Uterus (tissue), 3 donors: ENCODE measurements at regions not wholly inside any gene's neighbourhood (a gene's known extent, or its start where the extent isn't known, plus 50 kb on each side); places are given as distances from the start of the nearest gene placed in this dataset.

ENCODE experiments used
- DNase-seq, 2 donors: peaks; one replicate each; pipeline ENCODE4 v3.0.0-alpha.2; 2019 to 2020
- H3K27ac ChIP-seq, 2 donors: fragments of 200-600 bp; sonication (generic); 1 replicate in 1 of 2; 2 replicates in 1 of 2; pipeline ENCODE4 v1.5.1; 2016 to 2018
- H3K27me3 ChIP-seq, 2 donors: fragments of 200-600 bp; sonication (generic); one replicate each; pipeline ENCODE4 v1.5.1; 2018 to 2019; ENCODE audit warnings: control low read depth in 1 of 2
- H3K36me3 ChIP-seq, 2 donors: fragments of 200-600 bp; sonication (generic); one replicate each; pipeline ENCODE4 v1.5.1; 2019; ENCODE audit warnings: control low read depth in 1 of 2
- H3K4me1 ChIP-seq, 2 donors: fragments of 200-600 bp; sonication (generic); one replicate each; pipeline ENCODE4 v1.5.1; 2018 to 2019; ENCODE audit warnings: control low read depth in 1 of 2
- H3K4me3 ChIP-seq, 2 donors: fragments of 200-600 bp; sonication (generic); 1 replicate in 1 of 2; 2 replicates in 1 of 2; pipeline ENCODE4 v1.5.1; 2018 to 2019; ENCODE audit warnings: mild to moderate bottlenecking in 1 of 2
- H3K9me3 ChIP-seq, 2 donors: fragments of 200-600 bp; sonication (generic); one replicate each; pipeline ENCODE4 v1.5.1; 2019; ENCODE audit warnings: control low read depth in 1 of 2
- POLR2A ChIP-seq, 2 donors: fragments of 450-650 bp; IDR thresholded peaks; one replicate each; pipeline ENCODE4 v1.6.1; 2016; ENCODE audit warnings: antibody characterized with exemption in 2 of 2, mild to moderate bottlenecking in 1 of 2, moderate library complexity in 1 of 2
- intact Hi-C: fragments of 100-400 bp; cut with DNase I; formaldehyde crosslinking; loops from one replicate; pipeline ENCODE4 v1.15.1; 2023; ENCODE audit warnings: low total_unique reads
- TF ChIP-seq, protein P1 (sequence below), 4 experiments: fragments of 200-600 bp in 2 of 4; fragments of 450-650 bp in 2 of 4; sonication (generic) in 2 of 4; IDR thresholded peaks; one replicate each; pipeline ENCODE4 v1.5.1; 2016 to 2019; ENCODE audit warnings: antibody characterized with exemption in 4 of 4, mild to moderate bottlenecking in 2 of 4, moderate library complexity in 1 of 4
- donor health status: DM: yes; HTN: yes; CAD: no.

DNA sequence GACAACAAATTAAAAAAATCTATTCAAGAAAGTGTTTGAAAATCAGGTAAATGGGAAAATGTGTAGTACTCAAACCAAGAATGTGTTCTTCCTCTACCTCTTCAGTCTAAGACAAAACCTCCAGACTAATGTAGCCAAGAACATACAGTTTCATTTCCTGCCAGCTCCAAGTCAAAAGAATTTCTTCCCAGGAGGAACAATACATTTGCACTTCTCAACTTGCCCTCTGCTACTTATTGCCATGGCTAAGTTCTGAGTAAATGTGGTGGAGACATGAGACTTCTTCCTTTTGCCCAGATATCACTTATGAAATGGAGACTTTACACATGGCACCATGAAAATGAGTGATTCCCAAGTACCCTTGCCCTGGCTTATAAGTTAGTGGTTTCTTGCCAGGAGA, 2112.2 kb upstream of the C9orf72 start:
- no peaks in the 10 kb centered on the region for H3K36me3 ChIP-seq
- no peaks in the 10 kb centered on the region for H3K9me3 ChIP-seq
- TF ChIP-seq, protein P1, sequence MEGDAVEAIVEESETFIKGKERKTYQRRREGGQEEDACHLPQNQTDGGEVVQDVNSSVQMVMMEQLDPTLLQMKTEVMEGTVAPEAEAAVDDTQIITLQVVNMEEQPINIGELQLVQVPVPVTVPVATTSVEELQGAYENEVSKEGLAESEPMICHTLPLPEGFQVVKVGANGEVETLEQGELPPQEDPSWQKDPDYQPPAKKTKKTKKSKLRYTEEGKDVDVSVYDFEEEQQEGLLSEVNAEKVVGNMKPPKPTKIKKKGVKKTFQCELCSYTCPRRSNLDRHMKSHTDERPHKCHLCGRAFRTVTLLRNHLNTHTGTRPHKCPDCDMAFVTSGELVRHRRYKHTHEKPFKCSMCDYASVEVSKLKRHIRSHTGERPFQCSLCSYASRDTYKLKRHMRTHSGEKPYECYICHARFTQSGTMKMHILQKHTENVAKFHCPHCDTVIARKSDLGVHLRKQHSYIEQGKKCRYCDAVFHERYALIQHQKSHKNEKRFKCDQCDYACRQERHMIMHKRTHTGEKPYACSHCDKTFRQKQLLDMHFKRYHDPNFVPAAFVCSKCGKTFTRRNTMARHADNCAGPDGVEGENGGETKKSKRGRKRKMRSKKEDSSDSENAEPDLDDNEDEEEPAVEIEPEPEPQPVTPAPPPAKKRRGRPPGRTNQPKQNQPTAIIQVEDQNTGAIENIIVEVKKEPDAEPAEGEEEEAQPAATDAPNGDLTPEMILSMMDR (IDR thresholded peaks at IDR 0.05) = no peak
- TF ChIP-seq POLR2A (IDR thresholded peaks at IDR 0.05) = no peak
- H3K27me3 ChIP-seq = no peaks in the 10 kb centered on the region
- intact Hi-C loops = no loop called here
- H3K4me1 ChIP-seq = no peaks in the 10 kb centered on the region
- no peak overlapping the region for H3K4me3 ChIP-seq
- DNase-seq = no peak
- no peak overlapping the region for H3K27ac ChIP-seq

DNA sequence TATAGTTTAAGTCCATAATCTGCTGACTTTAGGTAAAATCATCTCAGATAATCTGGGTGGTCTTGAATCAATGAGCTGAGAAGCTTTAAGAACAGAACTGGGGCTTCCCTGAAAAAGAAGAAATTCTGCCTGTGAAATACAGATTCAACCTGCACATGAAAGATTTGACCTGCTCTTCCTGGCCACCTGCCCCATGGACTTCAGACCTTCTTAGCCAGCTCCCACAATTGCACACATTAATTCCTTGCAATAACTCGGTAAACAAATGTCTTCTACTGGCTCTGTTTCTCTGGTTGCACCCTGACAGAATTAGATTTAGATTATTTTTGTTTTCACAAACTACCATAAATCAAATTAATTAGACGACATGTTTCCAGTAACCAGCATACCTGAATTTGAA, 2117.9 kb upstream of the C9orf72 start:
- H3K36me3 ChIP-seq = no peaks in the 10 kb centered on the region
- intact Hi-C loops = no loop called here

DNA sequence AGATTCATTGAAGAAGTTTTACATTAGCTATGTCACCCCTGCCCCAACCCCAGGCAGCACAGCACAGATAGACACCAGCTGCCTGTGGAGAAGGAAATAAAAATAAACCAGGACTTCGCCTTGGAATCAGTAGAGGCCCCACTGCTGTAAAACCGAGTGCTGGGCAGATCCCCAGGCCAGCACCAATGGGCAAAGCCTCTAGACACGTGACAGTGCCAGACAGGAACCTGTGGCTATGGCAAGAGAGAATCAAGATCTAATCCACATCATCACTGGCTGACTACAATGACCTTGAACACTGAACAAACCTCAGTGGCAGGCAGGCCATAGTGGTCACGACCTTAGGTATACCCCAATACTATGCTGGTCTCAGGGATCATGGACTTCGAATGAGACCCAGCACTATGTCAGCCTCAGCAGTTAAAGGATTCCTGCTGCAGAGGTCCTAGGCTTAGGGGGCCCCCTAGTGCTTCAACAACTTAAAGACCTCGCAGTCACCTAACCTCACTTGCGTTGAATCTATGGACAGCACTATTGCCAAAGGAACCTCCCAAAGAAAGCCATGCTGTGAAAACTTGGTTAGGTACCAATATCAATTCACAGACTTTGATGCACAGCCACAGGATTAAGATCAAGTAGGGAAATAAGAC, 2118.6 kb upstream of the C9orf72 start:
- Histone ChIP-seq H3K36me3 (no peaks in the 10 kb centered on the region), H3K4me1 (no peaks in the 10 kb centered on the region), H3K27ac (no peak overlapping the region), H3K4me3 (no peak overlapping the region), H3K9me3 (peaks cover 0 to 17% of the 10 kb centered on the region in 2 donors), H3K27me3 (no peaks in the 10 kb centered on the region)
- no peak for DNase-seq
- intact Hi-C loops = no loop called here
- no peak for TF ChIP-seq POLR2A (IDR thresholded peaks at IDR 0.05)
- TF ChIP-seq, protein P1 (IDR thresholded peaks at IDR 0.05) = no peak

More for the DNA sequence above, 2117.9 kb upstream of the C9orf72 start:
- H3K27ac ChIP-seq = no peak overlapping the region
- no peak for TF ChIP-seq POLR2A (IDR thresholded peaks at IDR 0.05)
- TF ChIP-seq, protein P1 (IDR thresholded peaks at IDR 0.05) = no peak
- H3K27me3 ChIP-seq = no peaks in the 10 kb centered on the region
- H3K9me3 ChIP-seq = peaks cover 0 to 17% of the 10 kb centered on the region in 2 donors
- no peak for DNase-seq
- H3K4me3 ChIP-seq = no peak overlapping the region
- no peaks in the 10 kb centered on the region for H3K4me1 ChIP-seq

DNA sequence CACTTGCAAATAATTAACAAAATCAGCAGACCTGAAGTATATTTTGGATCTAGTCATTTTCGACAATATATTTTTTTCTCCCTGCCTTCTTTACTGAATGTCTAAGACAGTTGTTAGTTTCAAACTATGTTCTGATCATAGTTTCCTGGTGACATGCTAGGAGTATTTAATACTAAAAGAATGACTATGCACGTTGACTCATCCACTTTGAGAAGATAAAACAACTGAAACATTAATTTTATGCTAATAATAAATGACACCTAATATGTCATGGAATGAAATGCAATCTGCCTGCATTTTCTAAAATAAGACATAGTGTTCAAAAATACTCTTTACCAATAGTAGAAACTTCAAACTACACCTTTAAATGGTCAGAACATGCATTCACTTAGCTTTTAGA, 2123.7 kb upstream of the C9orf72 start:
- intact Hi-C loops = no loop called here
- DNase-seq = no peak
- Histone ChIP-seq H3K4me3 (no peak overlapping the region), H3K9me3 (peaks cover 0 to 17% of the 10 kb centered on the region in 2 donors), H3K27me3 (no peaks in the 10 kb centered on the region), H3K36me3 (no peaks in the 10 kb centered on the region), H3K4me1 (no peaks in the 10 kb centered on the region), H3K27ac (no peak overlapping the region)
- no peak for TF ChIP-seq POLR2A (IDR thresholded peaks at IDR 0.05)
- TF ChIP-seq, protein P1 (IDR thresholded peaks at IDR 0.05) = no peak

DNA sequence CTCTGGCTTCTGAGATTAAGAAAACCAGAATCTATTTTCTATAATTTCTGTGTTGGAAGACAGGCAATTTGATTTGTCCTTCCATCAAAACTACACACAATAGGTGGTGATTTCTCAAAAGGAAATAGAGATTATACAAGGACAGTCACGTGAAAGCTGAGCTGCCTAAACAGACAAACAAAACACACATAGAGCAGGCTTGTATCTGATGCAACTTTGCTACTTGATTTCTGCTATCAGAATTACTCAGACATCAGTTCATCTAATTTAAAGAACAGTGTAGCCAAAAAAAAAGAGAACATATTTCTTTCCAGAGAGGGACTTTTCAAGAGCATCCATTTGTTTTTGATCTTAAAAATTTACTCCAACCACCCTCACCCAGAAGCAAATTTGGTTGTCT, 2128.3 kb upstream of the C9orf72 start:
- no peak overlapping the region for H3K27ac ChIP-seq
- no peaks in the 10 kb centered on the region for H3K27me3 ChIP-seq
- H3K9me3 ChIP-seq = no peaks in the 10 kb centered on the region
- no peaks in the 10 kb centered on the region for H3K36me3 ChIP-seq
- no peak overlapping the region for H3K4me3 ChIP-seq
- intact Hi-C loops = no loop called here
- no peaks in the 10 kb centered on the region for H3K4me1 ChIP-seq
- TF ChIP-seq POLR2A (IDR thresholded peaks at IDR 0.05) = no peak
- TF ChIP-seq, protein P1 (IDR thresholded peaks at IDR 0.05) = no peak
- no peak for DNase-seq
